ENCODE measurements at regions not wholly inside any gene's neighbourhood (a gene's known extent, or its start where the extent isn't known, plus 50 kb on each side); places are given as distances from the start of the nearest gene placed in this dataset.

DNA sequence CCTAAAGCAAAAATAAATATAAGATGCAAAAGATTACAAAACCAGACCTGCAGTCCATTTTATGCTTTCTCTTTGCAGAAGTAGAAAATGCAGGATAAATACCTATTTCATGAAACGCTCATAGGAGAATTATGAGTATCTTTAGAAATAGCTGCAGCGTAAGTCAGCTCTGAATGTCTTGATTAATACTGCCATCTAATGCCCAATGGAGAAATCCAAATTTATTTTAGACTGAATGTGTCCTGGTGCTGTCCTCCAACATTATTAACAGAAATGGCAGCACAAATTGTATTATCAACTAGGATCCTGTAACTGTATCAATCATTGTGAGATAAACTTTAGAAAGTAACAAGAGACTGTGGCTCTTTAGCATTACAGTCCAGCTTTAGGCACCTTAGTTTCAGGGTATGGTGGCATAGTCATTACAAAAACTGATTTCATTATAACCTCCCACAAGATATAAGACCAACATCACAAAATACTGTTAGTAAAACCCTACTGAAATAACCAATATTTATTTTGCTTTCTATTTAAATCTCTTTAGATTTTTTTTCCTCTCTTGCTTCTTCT lies 162.1 kb upstream of the MIR17HG start:
- TF ChIP-seq, protein P1, sequence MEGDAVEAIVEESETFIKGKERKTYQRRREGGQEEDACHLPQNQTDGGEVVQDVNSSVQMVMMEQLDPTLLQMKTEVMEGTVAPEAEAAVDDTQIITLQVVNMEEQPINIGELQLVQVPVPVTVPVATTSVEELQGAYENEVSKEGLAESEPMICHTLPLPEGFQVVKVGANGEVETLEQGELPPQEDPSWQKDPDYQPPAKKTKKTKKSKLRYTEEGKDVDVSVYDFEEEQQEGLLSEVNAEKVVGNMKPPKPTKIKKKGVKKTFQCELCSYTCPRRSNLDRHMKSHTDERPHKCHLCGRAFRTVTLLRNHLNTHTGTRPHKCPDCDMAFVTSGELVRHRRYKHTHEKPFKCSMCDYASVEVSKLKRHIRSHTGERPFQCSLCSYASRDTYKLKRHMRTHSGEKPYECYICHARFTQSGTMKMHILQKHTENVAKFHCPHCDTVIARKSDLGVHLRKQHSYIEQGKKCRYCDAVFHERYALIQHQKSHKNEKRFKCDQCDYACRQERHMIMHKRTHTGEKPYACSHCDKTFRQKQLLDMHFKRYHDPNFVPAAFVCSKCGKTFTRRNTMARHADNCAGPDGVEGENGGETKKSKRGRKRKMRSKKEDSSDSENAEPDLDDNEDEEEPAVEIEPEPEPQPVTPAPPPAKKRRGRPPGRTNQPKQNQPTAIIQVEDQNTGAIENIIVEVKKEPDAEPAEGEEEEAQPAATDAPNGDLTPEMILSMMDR (IDR thresholded peaks at IDR 0.05) = no peak
- H3K27me3 Mint-ChIP-seq (ENCODE audit: low read depth in 2 of 2) = no peaks in the 10 kb centered on the region
- no peak overlapping the region for H3K27ac Mint-ChIP-seq
- WGBS (ENCODE audit: insufficient coverage) = 28% methylated on average over 2 of the region's 2 CpGs
- H3K9me3 ChIP-seq (ENCODE audit: control insufficient read depth, insufficient read depth, low read length) = no peaks in the 10 kb centered on the region
- H3K36me3 Mint-ChIP-seq = no peaks in the 10 kb centered on the region
- H3K9me3 Mint-ChIP-seq = no peaks in the 10 kb centered on the region
- ATAC-seq (no peak), DNase-seq (no peak)
- H3K4me1 ChIP-seq (ENCODE audit: control insufficient read depth, insufficient read depth, low read length) = no peaks in the 10 kb centered on the region
- no peaks in the 10 kb centered on the region for H3K27me3 ChIP-seq (ENCODE audit: control insufficient read depth, insufficient read depth, low read length)
- H3K4me3 ChIP-seq (ENCODE audit: low read length) = no peak overlapping the region
- no peak overlapping the region for H3K4me3 Mint-ChIP-seq
- H3K4me1 Mint-ChIP-seq = no peaks in the 10 kb centered on the region
- H3K27ac ChIP-seq (ENCODE audit: low read length) = no peak overlapping the region
- H3K36me3 ChIP-seq (ENCODE audit: control insufficient read depth, insufficient read depth, low read length) = no peaks in the 10 kb centered on the region
- intact Hi-C loops (cut with micrococcal nuclease) = no loop called here

DNA sequence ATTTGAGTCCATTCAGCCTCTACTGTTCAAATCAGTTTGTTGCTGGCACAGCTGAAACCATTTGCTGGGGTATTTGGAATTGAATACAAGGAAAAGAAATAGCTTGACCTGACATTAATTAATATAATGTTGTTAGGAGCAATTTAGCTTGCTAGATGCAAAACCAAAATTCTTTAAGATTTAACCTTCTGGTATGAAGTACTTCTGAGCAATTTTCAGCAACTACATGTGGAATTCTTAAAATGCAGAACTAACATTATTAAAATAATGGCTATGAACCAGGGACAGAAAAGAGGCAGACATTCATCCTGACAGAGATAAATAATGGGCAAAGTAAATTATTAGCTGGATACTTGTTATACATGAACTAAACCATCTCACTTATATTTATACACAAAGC lies 160.0 kb upstream of the MIR17HG start:
- Histone ChIP-seq H3K36me3 (ENCODE audit: control insufficient read depth, insufficient read depth, low read length) (no peaks in the 10 kb centered on the region), H3K9me3 (ENCODE audit: control insufficient read depth, insufficient read depth, low read length) (no peaks in the 10 kb centered on the region), H3K4me3 (ENCODE audit: low read length) (no peak overlapping the region), H3K27ac (ENCODE audit: low read length) (no peak overlapping the region), H3K4me1 (ENCODE audit: control insufficient read depth, insufficient read depth, low read length) (no peaks in the 10 kb centered on the region), H3K27me3 (ENCODE audit: control insufficient read depth, insufficient read depth, low read length) (no peaks in the 10 kb centered on the region)
- no peak for DNase-seq
- H3K4me1 Mint-ChIP-seq = no peaks in the 10 kb centered on the region
- ATAC-seq = no peak
- H3K27me3 Mint-ChIP-seq (ENCODE audit: low read depth in 2 of 2) = no peaks in the 10 kb centered on the region
- H3K9me3 Mint-ChIP-seq = no peaks in the 10 kb centered on the region
- intact Hi-C loops (cut with micrococcal nuclease) = no loop called here
- no peaks in the 10 kb centered on the region for H3K36me3 Mint-ChIP-seq
- TF ChIP-seq, protein P1 (IDR thresholded peaks at IDR 0.05) = no peak
- no peak overlapping the region for H3K4me3 Mint-ChIP-seq
- no peak overlapping the region for H3K27ac Mint-ChIP-seq

DNA sequence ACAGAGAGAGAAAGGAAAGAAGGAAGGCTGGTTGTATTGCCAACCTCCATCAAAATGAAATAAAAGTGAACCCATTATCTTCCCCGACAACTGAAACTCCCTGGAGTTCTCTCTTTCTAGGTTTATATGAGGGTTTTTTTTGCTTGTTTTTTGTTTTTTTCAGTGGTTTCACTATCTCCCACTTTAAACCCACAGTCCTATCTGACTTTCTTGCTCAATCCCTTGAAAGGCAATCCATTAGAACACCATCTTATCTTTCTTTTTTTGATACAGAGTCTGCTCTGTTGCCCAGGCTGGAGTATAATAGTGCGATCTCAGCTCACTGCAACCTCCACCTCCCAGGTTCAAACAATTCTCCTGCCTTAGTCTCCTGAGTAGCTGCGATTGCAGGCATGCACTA lies 158.0 kb upstream of the MIR17HG start:
- Mint-ChIP-seq H3K4me3 (no peak overlapping the region), H3K36me3 (no peaks in the 10 kb centered on the region), H3K27ac (no peak overlapping the region), H3K27me3 (ENCODE audit: low read depth in 2 of 2) (no peaks in the 10 kb centered on the region), H3K9me3 (peaks cover 0 to 2% of the 10 kb centered on the region in 2 donors), H3K4me1 (no peaks in the 10 kb centered on the region)
- ATAC-seq (no peak), DNase-seq (no peak)
- H3K9me3 ChIP-seq (ENCODE audit: control insufficient read depth, insufficient read depth, low read length) = no peaks in the 10 kb centered on the region
- WGBS (ENCODE audit: insufficient coverage) = 100% methylated on average over 2 of the region's 3 CpGs
- no peaks in the 10 kb centered on the region for H3K36me3 ChIP-seq (ENCODE audit: control insufficient read depth, insufficient read depth, low read length)
- TF ChIP-seq, protein P1 (IDR thresholded peaks at IDR 0.05) = no peak
- intact Hi-C loops (cut with micrococcal nuclease) = no loop called here
- no peaks in the 10 kb centered on the region for H3K4me1 ChIP-seq (ENCODE audit: control insufficient read depth, insufficient read depth, low read length)
- no peaks in the 10 kb centered on the region for H3K27me3 ChIP-seq (ENCODE audit: control insufficient read depth, insufficient read depth, low read length)
- no peak overlapping the region for H3K27ac ChIP-seq (ENCODE audit: low read length)
- no peak overlapping the region for H3K4me3 ChIP-seq (ENCODE audit: low read length)

DNA sequence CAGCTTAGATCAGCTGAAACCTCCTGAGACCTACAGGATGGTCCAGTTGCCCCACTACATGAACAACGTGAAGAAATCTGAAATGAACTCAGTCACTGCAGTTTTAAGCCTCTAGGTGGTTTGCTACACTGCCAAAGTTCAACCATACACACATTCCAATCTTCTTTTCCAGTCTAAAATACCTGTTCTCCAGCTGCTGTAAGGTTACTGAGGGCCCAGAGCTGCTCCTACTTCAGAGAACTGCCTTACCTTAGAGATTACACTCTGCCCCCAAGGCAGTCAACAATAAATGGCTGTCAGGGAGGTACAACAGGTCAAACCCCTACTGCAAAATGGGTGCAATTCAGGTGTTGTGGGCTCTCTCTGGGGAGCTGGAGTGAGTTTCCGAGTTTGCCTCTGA lies 154.1 kb upstream of the MIR17HG start:
- WGBS (ENCODE audit: insufficient coverage) = 86% methylated on average over 2 of the region's 2 CpGs
- intact Hi-C loops (cut with micrococcal nuclease) = no loop called here
- Histone ChIP-seq H3K4me3 (ENCODE audit: low read length) (no peak overlapping the region), H3K27ac (ENCODE audit: low read length) (no peak overlapping the region), H3K36me3 (ENCODE audit: control insufficient read depth, insufficient read depth, low read length) (no peaks in the 10 kb centered on the region), H3K4me1 (ENCODE audit: control insufficient read depth, insufficient read depth, low read length) (no peaks in the 10 kb centered on the region), H3K27me3 (ENCODE audit: control insufficient read depth, insufficient read depth, low read length) (no peaks in the 10 kb centered on the region), H3K9me3 (ENCODE audit: control insufficient read depth, insufficient read depth, low read length) (no peaks in the 10 kb centered on the region)
- ATAC-seq (no peak), DNase-seq (no peak)
- TF ChIP-seq, protein P1 (IDR thresholded peaks at IDR 0.05) = no peak
- Mint-ChIP-seq H3K36me3 (no peaks in the 10 kb centered on the region), H3K4me3 (no peak overlapping the region), H3K9me3 (peaks cover 0 to 4% of the 10 kb centered on the region in 2 donors), H3K27ac (no peak overlapping the region), H3K27me3 (ENCODE audit: low read depth in 2 of 2) (no peaks in the 10 kb centered on the region), H3K4me1 (no peaks in the 10 kb centered on the region)
